KMS-11 (cell line): ENCODE measurements at regions not wholly inside any gene's neighbourhood (a gene's known extent, or its start where the extent isn't known, plus 50 kb on each side); places are given as distances from the start of the nearest gene placed in this dataset.

Experiments used
- H2AFZ ChIP-seq: fragments of 200-600 bp; sonication (generic); 2 replicates; pipeline ENCODE4 v1.6.1; 2016; ENCODE audit warnings: antibody characterized with exemption, mixed run types, low read depth
- H3K27ac ChIP-seq: fragments of 200-600 bp; sonication (generic); 2 replicates; pipeline ENCODE4 v1.6.1; 2016; ENCODE audit warnings: mild to moderate bottlenecking, mixed run types
- H3K27me3 ChIP-seq: fragments of 200-600 bp; sonication (generic); 2 replicates; pipeline ENCODE4 v1.6.1; 2017; ENCODE audit warnings: mild to moderate bottlenecking, low read depth, mixed run types, moderate library complexity; ENCODE audit not compliant: insufficient read depth
- H3K36me3 ChIP-seq: fragments of 200-600 bp; sonication (generic); 2 replicates; pipeline ENCODE4 v1.6.1; 2017; ENCODE audit warnings: mild to moderate bottlenecking, mixed run types; ENCODE audit not compliant: insufficient read depth
- H3K4me1 ChIP-seq: fragments of 200-600 bp; sonication (generic); 2 replicates; pipeline ENCODE4 v1.6.1; 2016; ENCODE audit warnings: mild to moderate bottlenecking, low read depth, mixed run types; ENCODE audit not compliant: poor library complexity, severe bottlenecking
- H3K4me2 ChIP-seq: fragments of 200-600 bp; sonication (generic); 2 replicates; pipeline ENCODE4 v1.7.0; 2016; ENCODE audit warnings: mild to moderate bottlenecking, mixed run types
- H3K4me3 ChIP-seq: fragments of 200-600 bp; sonication (generic); IDR thresholded peaks from 2 replicates; pipeline ENCODE4 v1.6.1; 2017; ENCODE audit warnings: low read depth, low read length, mixed read lengths; ENCODE audit not compliant: insufficient read depth
- H3K79me2 ChIP-seq: fragments of 200-600 bp; sonication (generic); 2 replicates; pipeline ENCODE4 v1.6.1; 2016; ENCODE audit warnings: low read depth, mixed run types; ENCODE audit not compliant: insufficient read depth
- H3K9ac ChIP-seq: fragments of 200-600 bp; sonication (generic); 2 replicates; pipeline ENCODE4 v1.6.1; 2016; ENCODE audit warnings: mild to moderate bottlenecking, mixed run types
- H4K20me1 ChIP-seq: fragments of 200-600 bp; sonication (generic); 2 replicates; pipeline ENCODE4 v1.6.1; 2016; ENCODE audit warnings: mild to moderate bottlenecking, mixed run types; ENCODE audit not compliant: insufficient read depth
- CTCF ChIP-seq: fragments of 200-600 bp; sonication (generic); conservative IDR thresholded peaks from 2 replicates; pipeline ENCODE4 v1.6.1; 2017; ENCODE audit warnings: low read depth, mild to moderate bottlenecking, antibody characterized with exemption, low read length, moderate library complexity, mixed read lengths

- Histone ChIP-seq H3K79me2 (no peaks in the 10 kb centered on the region), H3K27me3 (no peaks in the 10 kb centered on the region), H2AFZ (peak overlapping the region; percentile 70), H3K27ac (no peak overlapping the region), H3K4me3 (no peak overlapping the region), H3K4me2 (peak overlapping the region; percentile 53), H4K20me1 (no peaks in the 10 kb centered on the region; the same call in 1 of the 2 replicates), H3K36me3 (no peaks in the 10 kb centered on the region), H3K4me1 (peaks cover 13% of the 10 kb centered on the region), H3K9ac (peak overlapping the region; percentile 29; the same call in 1 of the 2 replicates)
- TF ChIP-seq CTCF, result no peak
Observed at GRCh38 chr3:145182196-145182911, 978.6 kb downstream of the PLOD2 start.

GRCh38 chr3:145183261-145183660, 977.7 kb downstream of the PLOD2 start:
- TF ChIP-seq CTCF, result no peak

GRCh38 chr3:145188079-145188770, 972.8 kb downstream of the PLOD2 start:
- Histone ChIP-seq H2AFZ (no peak overlapping the region), H3K79me2 (no peaks in the 10 kb centered on the region), H3K27me3 (no peaks in the 10 kb centered on the region), H3K4me1 (peaks cover under 1% of the 10 kb centered on the region), H4K20me1 (no peaks in the 10 kb centered on the region), H3K4me2 (no peak overlapping the region), H3K4me3 (no peak overlapping the region), H3K36me3 (no peaks in the 10 kb centered on the region), H3K9ac (no peak overlapping the region), H3K27ac (no peak overlapping the region)
- no peak for TF ChIP-seq CTCF

More at GRCh38 chr3:145183261-145183660, 977.7 kb downstream of the PLOD2 start:
- no peaks in the 10 kb centered on the region for H3K36me3 ChIP-seq
- H3K9ac ChIP-seq, result no peak overlapping the region
- H3K4me2 ChIP-seq, result peak overlapping the region; percentile 53
- no peak overlapping the region for H3K4me3 ChIP-seq
- H4K20me1 ChIP-seq, result no peaks in the 10 kb centered on the region; the same call in 1 of the 2 replicates
- H3K79me2 ChIP-seq, result no peaks in the 10 kb centered on the region
- no peak overlapping the region for H2AFZ ChIP-seq
- H3K27ac ChIP-seq, result no peak overlapping the region
- H3K27me3 ChIP-seq, result no peaks in the 10 kb centered on the region
- H3K4me1 ChIP-seq, result peaks cover 13% of the 10 kb centered on the region

GRCh38 chr3:145190138-145190537, 970.8 kb downstream of the PLOD2 start:
- no peak overlapping the region for H3K4me3 ChIP-seq
- no peak for TF ChIP-seq CTCF

More at GRCh38 chr3:145190138-145190537, 970.8 kb downstream of the PLOD2 start:
- Histone ChIP-seq H3K4me2 (no peak overlapping the region), H3K36me3 (no peaks in the 10 kb centered on the region), H3K27me3 (no peaks in the 10 kb centered on the region), H3K4me1 (no peaks in the 10 kb centered on the region), H3K27ac (no peak overlapping the region), H4K20me1 (no peaks in the 10 kb centered on the region), H3K9ac (no peak overlapping the region), H3K79me2 (no peaks in the 10 kb centered on the region), H2AFZ (no peak overlapping the region)
